ENCODE measurements at regions not wholly inside any gene's neighbourhood (a gene's known extent, or its start where the extent isn't known, plus 50 kb on each side); places are given as distances from the start of the nearest gene placed in this dataset.

DNA sequence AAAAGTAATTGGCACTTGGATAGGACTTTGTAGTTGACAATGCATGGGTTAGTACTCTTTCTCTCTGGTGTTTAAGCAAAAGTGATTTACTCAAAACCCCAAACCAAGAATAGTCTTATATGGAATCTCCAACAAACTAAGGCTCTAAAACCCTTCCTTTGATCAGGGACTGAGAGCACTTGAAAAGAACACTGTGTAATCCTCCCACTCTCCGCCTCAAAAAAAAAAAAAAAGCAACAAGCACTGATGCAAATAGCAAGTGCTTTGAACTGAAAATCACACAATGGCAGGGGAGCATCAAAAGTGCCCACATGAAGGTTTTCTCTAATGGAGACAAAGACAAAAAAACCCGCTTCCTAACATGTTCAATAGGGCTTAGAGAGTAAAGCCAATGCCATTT is 467.9 kb upstream of the AUTS2 start:
- no peak for DNase-seq

DNA sequence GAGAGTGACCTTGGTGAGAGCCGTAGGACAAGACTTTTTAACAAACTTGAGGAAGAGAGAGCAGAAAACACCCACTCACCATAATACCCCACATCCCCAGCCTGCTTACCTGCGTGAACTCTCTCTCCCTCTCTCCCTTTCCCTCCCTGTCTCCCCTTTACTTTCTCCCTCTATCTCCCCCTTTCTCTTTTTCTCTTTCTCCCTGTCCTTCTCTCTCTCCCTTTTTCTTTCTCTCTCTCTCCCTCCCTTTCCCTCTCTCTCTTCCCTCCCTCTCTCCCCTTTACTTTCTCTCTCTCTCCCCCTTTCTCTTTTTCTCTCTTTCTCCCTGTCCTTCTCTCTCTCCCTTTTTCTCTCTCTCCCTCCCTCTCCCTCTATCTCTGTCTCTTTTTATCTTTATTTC is 464.0 kb upstream of the AUTS2 start:
- DNase-seq, result no peak

DNA sequence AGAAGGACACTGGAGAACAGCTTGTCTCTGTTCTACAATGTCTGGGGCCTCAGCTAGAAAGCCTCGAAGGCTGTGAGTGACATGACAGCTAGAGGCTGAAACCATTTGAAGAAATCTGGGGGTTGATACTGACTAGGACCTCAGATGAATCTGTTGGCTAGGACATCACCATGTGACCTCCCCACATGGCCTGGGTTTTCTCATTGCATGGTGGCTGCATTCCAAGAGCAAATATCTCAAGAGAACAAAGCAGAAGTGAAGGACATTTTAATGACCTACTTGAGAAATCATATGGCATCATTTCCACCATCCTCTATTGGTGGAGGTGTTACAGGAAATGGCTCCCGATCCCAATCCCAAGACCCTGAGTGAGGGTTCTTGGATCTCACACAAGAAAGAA is 450.6 kb upstream of the AUTS2 start:
- DNase-seq, result no peak

DNA sequence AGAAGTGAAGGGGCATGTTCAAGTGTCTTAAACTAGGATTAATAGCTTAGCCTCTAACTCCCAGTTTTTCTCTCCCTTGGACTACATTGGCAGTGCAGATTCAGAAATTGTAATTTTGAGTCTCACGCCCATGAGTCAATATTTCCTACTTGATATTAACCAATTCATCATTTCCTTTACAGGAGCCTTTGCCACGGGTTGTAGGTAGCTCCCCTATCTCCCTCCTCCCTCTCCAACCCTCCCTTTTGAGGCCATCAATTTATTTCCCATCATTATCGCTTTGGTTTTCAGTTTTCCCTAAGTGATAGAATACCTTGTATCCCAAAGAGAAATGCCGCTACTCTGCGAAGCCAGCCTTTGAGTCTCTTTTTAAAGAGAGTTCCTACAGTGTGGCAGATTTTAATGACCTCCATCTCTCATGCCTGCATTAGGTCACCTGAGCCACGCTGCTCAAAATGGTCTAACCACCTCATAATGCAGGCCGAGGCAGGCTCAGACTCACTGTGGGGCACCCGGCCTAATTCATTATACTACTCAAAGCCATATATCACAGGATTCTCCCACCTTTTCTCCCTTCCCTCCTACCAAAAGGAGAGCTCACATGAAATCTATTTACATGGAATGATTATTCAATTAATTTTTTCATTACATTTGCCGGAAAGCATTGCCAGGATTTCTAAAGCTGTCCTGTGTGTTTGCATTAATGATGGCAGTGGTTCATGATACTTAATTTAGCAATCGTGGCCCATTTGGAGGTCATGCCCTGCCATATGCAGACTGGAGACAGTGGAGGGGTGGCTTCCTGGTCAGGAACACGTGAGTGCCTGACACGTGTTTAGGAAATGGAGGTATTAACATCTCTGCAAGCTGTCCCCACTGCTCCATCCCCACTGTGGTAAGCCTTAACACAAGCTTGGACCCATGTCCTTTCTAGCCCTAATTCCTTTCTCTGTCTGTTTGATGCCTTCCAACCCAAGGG is 448.2 kb upstream of the AUTS2 start:
- no peak for DNase-seq

DNA sequence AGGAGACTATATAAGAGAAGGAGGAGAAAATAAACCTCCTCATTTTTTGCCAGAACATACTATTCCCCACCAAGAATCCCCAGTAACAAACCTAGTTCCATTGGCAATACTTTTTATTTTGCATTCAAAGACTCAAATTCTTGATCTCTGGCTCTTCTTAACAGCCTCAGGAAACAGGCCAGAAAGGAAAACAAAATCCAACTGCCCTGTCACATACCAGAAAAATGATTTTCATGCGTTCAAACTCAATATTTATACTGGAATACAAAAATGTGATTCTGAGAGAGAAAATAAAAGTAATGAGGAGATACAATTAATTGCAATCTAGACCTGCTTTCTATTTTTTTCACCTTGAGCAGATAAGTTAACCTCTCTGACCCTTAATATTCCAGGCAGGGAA is 435.9 kb upstream of the AUTS2 start:
- DNase-seq, result no peak

DNA sequence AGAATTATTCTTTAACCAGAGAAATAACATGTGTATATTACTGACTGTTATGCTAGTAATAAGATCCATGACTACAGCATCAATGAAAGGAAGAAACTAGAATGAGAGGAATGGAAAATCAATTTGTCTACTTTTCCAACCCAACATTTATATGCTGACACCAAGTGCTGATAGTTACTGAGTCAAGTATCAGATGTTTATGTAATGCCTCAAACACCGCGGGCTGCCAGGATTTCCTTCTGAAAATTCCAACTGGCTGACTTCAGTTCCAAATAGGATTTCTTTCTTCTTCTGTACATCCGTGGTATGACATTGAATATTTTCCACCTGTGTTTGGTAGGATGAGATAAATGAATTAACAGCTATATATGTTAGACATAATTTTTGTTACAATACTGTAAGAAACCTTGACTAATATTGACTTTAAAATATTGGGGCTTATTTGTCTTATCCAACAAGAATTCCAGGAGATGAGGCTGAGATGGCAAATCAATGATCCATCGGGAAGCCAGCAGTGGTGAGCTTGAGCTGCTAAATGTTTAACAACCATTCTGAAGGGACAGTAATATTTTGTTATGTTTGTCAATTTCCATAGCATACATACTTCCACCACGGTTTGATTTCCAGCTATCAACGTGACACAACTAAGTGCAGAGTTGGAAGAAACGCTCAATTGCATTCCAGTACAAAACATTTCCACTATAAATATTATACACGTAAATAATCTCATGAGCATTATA is 435.2 kb upstream of the AUTS2 start:
- no peak for DNase-seq

DNA sequence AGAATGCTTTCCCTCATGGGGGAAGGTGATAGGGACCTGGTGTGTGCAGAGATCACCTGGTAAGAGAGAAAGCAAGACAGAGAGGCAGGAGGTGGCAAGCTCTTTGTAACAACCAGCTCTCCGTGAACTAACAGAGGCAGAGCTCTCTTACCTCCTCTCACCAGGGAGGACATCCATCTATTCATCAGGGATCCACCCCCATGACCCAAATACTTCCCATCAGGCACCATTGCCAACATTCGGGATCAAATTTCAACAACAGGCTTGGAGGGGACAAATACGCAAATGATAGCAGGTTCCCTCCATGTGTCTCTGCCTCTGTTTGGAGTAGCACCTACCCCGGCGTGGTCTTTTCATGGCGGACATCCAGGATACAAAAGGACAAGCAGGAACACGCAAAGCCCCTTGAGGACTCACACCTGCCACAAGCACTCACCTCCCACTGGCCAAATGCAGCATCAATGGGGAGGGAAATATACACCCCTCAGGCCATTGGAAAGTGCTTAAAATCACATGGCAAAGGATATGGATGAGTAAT is 431.2 kb upstream of the AUTS2 start:
- no peak for DNase-seq

DNA sequence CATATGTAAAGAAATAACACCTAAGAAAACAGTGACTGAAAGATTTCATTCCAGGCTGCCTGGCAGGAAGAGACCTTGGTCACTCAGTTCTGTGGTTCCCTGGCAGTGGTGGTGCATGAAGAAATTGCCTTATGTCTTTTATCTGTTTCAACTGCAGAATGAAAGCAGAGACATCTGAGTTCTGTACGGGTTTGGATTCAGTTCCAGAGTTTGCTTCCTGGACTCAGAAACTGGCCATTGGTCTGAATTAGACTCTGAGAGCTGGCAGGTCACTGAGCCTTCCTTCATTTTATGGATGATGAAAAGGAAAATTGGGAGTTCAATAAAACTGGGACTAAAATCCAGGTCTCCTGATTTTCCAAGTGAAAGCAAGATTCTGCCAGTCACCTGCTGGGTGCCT is 428.9 kb upstream of the AUTS2 start:
- DNase-seq, result no peak

DNA sequence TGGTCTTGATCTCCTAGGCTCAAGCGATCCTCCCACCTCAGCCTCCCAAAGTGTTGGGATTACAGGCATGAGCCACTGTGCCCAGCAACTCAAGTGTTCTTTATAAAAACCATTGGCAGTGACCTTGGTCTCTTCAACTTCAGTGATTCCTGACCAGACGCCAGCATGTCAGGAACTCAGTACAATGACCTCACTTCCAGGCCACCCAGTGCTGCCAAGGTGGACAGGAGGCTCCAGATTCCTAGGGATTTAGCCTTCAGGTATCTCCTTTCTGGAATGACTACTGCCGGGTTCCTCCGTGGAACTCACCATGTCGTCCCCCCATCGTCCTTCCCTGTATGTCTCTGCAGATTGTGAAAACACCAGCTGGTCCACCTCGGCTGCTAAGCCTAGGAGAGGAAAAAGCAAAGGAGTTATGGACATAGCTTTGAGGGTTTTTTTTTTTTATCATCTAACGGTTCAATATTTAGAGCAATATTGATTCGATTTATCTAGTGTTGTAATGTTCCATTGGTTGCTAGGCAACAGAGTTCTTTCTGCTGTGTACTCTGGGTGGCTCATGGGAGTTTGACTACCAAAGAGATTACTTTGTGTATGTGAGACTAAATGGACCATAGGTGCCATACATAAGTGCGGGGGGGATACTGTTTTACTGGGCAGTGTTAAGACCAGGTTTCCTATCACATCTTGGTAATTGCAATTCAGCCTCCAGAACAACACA is 425.8 kb upstream of the AUTS2 start:
- DNase-seq, result no peak

DNA sequence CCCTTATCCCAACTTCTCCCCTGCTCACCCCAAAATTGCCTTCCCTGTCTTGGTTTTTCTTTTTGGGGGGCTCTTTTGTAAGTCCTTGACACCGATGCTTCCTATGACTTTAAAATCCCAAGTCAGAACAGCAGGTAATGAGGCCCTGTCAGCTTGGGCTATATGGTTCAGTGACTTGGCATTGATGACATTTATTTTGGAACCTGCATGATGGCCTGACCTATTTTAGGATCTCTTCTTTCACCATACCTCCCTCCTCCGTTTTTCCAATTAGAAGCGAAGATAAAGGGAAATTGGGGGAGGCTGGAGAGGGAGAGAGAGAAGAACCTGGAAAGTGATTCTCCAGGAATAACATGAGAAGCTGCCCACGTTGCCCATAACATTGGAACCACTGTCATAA is 424.9 kb upstream of the AUTS2 start:
- no peak for DNase-seq

DNA sequence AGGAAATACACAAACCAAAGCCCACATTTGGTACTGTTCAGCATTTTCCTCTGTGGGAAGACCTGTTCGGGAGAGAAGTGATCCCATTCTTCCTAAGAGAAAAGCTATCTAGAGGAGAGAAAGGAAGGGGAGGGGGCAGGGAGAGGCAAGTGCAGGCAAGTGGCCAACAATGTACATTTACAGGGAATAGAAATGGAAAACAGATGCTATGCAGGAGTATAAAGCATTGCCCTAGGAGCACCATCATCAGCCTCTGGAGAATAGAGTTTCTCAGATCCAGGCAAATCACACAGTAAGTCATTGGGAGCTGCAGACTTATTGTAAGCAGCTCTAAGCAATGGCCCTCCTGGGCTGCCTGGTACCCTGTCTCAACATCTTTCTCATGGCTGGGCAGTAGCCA is 424.4 kb upstream of the AUTS2 start:
- no peak for DNase-seq

DNA sequence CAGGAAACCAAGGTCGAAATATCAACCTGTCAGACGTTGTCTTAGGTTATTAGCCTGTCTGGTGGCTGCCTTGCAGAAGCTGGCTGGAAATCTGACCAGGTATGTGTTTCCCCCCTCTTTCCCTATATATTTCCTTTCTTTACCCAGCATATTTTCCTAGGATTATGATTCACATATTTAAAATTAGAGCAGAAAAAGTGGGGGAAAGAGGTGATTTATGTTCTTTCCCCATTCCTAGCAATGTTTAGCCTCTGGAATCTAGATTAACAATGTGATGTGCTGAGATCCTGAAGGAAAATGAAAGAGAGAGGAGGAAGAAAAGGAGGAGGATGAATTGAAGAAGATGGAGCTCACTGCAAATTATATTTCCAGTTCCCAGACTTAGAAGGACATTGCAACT is 421.4 kb upstream of the AUTS2 start:
- DNase-seq, result no peak

DNA sequence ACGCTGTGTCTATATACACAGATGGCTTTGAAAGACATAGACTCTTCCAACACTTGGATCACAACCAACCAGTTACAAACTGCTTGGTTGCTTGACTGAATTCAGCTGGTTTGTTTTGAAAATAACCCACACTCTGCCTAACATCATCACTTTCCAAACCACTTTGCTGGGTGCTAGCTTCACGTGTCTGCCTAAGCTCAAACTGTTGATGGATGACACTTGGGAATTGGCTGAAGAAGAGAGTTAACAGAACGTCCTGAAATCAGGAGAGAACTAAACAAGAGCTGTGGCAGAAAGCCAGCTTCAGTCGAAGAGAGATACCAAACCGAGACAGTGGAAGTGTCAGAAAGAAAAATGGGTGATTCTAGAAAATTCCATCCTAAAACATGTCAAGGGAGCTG is 420.8 kb upstream of the AUTS2 start:
- DNase-seq, result no peak

DNA sequence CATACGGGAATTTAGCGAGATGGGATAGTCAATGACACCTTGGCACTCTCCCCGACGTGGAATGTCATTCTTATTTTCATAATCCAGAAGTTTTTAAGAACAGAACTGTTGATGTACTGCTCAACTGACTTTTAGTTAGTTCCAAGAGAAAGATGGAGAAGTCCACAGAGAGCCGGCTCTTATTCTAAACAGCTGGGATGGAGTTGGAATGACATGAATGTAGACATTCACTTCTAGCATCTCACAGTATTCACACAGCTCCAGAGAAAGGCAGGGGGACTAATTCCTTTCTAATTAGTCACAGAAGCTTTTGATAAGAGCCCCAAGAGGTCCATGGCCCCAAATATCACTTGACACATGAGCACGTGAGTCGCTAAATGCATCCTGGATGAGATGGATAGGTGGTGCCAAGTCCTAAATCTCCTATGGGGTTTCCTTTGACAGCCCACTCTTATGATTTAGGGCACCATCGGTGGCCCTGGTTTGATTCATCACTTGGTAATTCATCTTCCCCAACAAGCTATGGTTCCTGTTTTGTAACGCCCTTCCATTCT is 420.3 kb upstream of the AUTS2 start:
- DNase-seq, result no peak

DNA sequence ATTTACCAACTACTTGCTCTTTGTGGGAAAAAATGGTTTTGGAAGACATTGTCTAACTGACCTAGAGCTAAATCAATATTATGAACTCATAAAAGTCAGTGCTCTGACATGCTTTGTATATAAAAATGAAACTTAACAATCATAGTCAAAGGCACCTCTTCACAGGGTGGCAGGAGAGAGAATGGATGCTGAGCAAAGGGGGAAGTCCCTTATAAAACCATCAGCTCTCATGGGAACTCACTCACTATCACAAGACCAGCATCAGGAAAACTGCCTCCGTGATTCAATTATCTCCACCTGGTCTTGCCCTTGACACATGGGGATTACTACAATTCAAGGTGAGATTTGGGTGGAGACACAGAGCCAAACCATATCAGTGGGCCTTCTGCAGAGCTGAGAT is 417.6 kb upstream of the AUTS2 start:
- DNase-seq, result no peak

DNA sequence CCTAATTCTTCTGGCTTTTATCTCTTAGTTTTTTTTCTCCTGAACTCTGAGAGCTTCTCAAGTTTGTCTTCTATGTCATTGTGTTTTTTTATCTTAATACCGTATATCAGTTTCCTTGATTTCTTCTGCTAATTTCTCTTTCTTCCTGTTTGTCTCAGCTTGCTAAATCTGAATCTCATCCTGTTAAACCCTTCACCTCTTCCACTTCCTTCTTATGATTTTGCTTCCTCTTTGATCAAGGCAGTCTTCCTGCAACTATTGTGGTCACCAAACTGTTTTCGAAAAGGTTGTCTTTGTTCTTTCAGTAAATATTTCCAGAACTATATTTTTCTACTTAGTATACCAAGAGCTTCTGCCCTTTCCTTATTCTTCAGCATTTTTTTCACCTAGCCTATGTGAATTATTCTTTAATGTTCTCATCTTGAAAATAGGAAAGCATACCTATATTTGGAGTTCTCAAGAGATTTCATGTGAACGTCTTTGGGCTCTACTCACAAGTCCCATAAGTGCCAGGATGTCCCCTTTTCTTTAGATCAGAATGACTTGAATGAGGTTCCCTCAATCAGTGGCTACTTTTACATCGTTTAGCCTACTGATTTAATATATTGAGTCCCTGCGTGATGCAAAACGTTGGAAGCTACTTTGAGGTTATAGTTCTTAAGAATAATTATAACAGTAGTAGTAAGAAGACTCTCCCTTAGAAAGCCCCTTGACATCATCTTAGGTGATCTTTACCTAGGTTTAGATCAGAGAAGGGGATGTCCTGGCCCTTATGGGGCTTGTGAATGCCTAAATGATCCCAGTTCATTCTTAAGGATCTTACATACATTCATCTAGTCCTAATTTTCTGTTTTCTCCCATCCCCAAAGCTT is 415.4 kb upstream of the AUTS2 start:
- no peak for DNase-seq

DNA sequence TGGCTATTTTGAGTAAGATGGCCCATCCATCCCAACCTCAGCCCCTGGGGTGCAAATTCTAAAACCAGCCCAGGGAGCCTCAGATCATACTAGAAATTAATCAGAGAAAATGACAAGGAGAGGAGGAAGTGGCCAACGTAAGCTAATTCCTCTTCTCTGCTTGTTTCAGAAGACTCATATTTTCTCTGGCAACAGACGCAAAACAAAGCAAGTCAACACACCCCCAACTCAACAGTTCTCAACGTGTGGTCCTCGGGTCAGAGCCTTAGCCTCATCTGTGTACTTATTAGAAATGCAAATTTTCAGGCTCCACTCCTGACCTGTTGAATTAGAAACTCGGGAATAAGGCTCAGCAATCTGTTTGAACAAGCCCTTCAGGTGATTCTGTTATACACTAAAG is 413.9 kb upstream of the AUTS2 start:
- no peak for DNase-seq

DNA sequence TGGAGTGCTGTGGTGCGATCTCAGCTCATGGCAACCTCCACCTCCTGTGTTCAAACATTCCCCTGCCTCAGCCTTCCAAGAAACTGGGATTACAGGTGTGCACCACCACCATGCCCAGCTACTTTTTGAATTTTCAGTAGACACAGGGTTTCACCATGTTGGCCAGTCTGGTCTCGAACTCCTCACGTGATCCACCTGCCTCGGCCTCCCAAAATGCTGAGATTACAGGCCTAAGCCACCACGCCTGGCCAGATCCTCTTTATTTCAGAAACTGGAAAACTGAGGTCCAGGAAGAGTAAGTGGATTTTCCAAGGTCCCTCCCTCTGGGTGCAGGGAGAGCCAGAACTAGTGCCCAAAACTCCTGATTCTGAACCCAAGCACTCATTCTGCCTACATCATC is 413.1 kb upstream of the AUTS2 start:
- no peak for DNase-seq

DNA sequence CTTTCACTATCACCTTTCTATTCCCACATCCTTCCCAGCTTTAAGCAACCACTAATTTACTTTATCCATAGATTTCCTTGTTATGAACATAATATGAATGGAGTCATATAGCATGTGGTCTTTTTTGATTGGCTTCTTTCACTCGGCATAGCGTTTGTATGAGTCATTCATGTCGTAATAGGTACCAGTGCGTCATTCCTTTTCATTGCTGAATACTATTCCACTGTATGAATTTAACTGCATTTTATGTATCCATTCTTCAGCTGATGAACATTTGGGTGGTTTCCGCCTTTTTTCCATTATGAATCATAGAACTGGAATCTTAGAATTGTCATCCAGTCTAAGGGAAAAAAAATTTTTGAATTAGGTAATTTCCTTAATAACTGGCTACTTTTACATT is 411.3 kb upstream of the AUTS2 start:
- DNase-seq, result no peak

DNA sequence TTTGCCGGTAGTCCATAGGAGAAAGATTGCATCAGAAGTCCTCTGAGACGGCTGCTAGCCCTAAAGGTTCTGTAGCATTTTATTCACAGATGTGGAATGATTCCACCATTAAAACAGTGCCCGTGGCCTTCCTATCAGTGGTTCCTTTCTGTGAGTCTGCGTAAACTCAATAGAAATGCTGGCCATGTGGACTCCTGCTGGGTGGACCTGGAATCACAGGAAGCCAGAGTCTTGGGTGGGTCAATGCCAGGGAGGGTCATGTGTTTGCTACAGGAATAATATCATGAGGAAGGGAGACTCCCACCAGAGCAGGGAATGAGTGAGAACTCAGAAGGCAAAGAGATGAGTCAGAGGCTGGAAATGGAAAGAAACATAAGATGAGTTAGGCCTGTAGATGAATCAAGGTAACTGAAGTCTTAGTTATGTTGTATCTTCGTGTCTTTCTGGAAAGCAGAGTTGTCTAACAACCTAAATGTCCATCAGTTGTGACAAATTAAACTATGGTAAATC is 410.4 kb upstream of the AUTS2 start:
- DNase-seq, result no peak

DNA sequence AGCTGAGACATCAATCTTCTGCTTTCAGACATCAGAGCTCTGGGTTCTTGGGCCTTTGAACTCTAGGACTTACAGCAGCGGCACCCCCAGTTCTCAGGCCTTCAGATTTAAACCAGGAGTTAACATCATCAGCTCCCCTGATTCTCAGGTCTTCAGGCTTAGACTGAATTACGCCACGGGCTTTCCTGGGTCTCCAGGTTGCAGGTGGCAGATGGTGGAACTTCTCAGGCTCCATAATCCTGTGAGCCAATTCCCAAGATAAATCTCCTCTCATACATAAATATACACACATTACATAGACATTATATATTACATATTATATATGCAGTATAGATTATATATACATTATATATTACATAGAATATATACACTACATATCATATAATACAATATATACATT is 408.9 kb upstream of the AUTS2 start:
- DNase-seq, result no peak

DNA sequence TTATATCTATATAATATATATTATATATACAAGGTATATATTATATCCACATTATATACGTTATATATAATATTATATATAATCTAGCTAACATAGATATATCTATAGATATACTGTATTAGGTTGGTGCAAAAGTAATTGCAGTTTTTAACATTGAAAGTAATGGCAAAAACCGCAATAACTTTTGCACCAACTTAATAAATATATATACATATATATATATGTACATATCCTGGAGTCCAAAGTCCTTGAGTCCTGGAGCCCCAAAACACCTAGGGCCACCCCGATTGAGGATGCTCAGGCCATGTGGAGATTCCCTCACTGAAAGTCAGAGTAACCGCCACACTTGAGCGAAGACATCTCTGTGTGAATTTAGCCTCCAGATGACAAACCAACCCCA is 408.2 kb upstream of the AUTS2 start:
- no peak for DNase-seq
